Hematopoietic multipotent progenitor cell treated with erythropoietin and hydrocortisone succinate and interleukin-3 and kit ligand, for 4 days (in vitro differentiated cells): ENCODE measurements at regions not wholly inside any gene's neighbourhood (a gene's known extent, or its start where the extent isn't known, plus 50 kb on each side); places are given as distances from the start of the nearest gene placed in this dataset.
"Not testable (repeated sequence)": the region's sequence is repeated elsewhere in the genome, so short reads cannot be mapped to it uniquely, and the experiment has no call there.

Experiments used
- DNase-seq: peaks from one replicate; pipeline ENCODE4 v3.0.0-alpha.2; 2015

- DNase-seq: no peak
Measured at GRCh38 chr14:71365361-71365760, 458.1 kb downstream of the PCNX1 start.

GRCh38 chr14:71366861-71367260, 459.6 kb downstream of the PCNX1 start:
- DNase-seq: no peak

- no peak for DNase-seq
Measured at GRCh38 chr14:71371711-71372396, 464.6 kb downstream of the PCNX1 start.

GRCh38 chr14:71372411-71372838, 465.2 kb downstream of the PCNX1 start:
- no peak for DNase-seq

- no peak for DNase-seq
Measured at GRCh38 chr14:71373773-71374172, 466.5 kb downstream of the PCNX1 start.

GRCh38 chr14:71374989-71375388, 467.7 kb downstream of the PCNX1 start:
- no peak for DNase-seq

- DNase-seq: no peak
Measured at GRCh38 chr14:71377099-71377498, 469.8 kb downstream of the PCNX1 start.

GRCh38 chr14:71380271-71380670, 473.0 kb downstream of the PCNX1 start:
- DNase-seq: no peak

- DNase-seq: no peak
Measured at GRCh38 chr14:71381814-71382213, 474.6 kb downstream of the PCNX1 start.

- no peak for DNase-seq
Measured at GRCh38 chr14:71382315-71382714, 475.1 kb downstream of the PCNX1 start.

GRCh38 chr14:71383510-71383909, 476.3 kb downstream of the PCNX1 start:
- no peak for DNase-seq

- DNase-seq: no peak
Measured at GRCh38 chr14:71384007-71384845, 477.0 kb downstream of the PCNX1 start.

- no peak for DNase-seq
Measured at GRCh38 chr14:71387753-71388152, 480.5 kb downstream of the PCNX1 start.

- no peak for DNase-seq
Measured at GRCh38 chr14:71388336-71388735, 481.1 kb downstream of the PCNX1 start.

GRCh38 chr14:71388862-71389261, 481.6 kb downstream of the PCNX1 start:
- DNase-seq: no peak

- DNase-seq: no peak
Measured at GRCh38 chr14:71394386-71394785, 487.1 kb downstream of the PCNX1 start.

- DNase-seq: no peak
Measured at GRCh38 chr14:71395151-71395604, 487.9 kb downstream of the PCNX1 start.

GRCh38 chr14:71395636-71396035, 488.4 kb downstream of the PCNX1 start:
- DNase-seq: no peak

- DNase-seq: no peak
Measured at GRCh38 chr14:71396050-71396677, 488.9 kb downstream of the PCNX1 start.

- no peak for DNase-seq
Measured at GRCh38 chr14:71397371-71397770, 490.1 kb downstream of the PCNX1 start.

GRCh38 chr14:71398450-71398849, 491.2 kb downstream of the PCNX1 start:
- no peak for DNase-seq

- peak; percentile 86 for DNase-seq
Measured at GRCh38 chr14:71399057-71399487, 491.8 kb downstream of the PCNX1 start.

- DNase-seq: peak; percentile 45
Measured at GRCh38 chr14:71400871-71401321, 493.6 kb downstream of the PCNX1 start.

GRCh38 chr14:71402415-71402814, 495.2 kb downstream of the PCNX1 start:
- DNase-seq: not testable (repeated sequence)
